ENCODE measurements at regions not wholly inside any gene's neighbourhood (a gene's known extent, or its start where the extent isn't known, plus 50 kb on each side); places are given as distances from the start of the nearest gene placed in this dataset.

GRCh38 chr6:43907312-43907711, 137.3 kb downstream of the VEGFA start:
- in situ Hi-C loops (cut with MboI): no loop called here
- ChIA-PET RAD21 (ENCODE audit: unreplicated experiment) (interaction anchor here (0.6 to 0.8 kb wide), 2 partner anchors 88 to 137 kb away, joined by 3 read pairs; no protein-coding TSS in a partner anchor), CTCF (interaction anchor here (0.7 to 1.1 kb wide), 2 partner anchors 9 to 44 kb away, joined by 3 read pairs; no protein-coding TSS in a partner anchor), POLR2A (interaction anchor here (1.8 kb wide), 1 partner anchor 24 kb away, joined by 5 read pairs; no protein-coding TSS in a partner anchor), SMC1A (ENCODE audit: uncharacterized antibody, unreplicated experiment) (interaction anchor here (1.5 kb wide), 1 partner anchor 171 kb away, joined by 3 read pairs; no protein-coding TSS in a partner anchor)
- Histone ChIP-seq H3K27ac (ENCODE audit: control insufficient read depth, insufficient read depth) (no peak overlapping the region), H3K4me2 (ENCODE audit: control insufficient read depth, insufficient read depth) (no peak overlapping the region), H4K20me1 (ENCODE audit: control insufficient read depth, insufficient read depth) (no peaks in the 10 kb centered on the region), H3K36me3 (ENCODE audit: control insufficient read depth in 2 of 2, insufficient read depth in 2 of 2, low read length in 1 of 2) (no peaks in the 10 kb centered on the region), H3K9ac (ENCODE audit: control insufficient read depth, insufficient read depth, low read length) (no peak overlapping the region), H3K27me3 (replicated peaks in 1 of 2; ENCODE audit: control insufficient read depth in 2 of 2, insufficient read depth in 2 of 2, low read length in 1 of 2) (no peaks in the 10 kb centered on the region; a peak in 1 of 4 replicates), H3K79me2 (ENCODE audit: control insufficient read depth, insufficient read depth, low read length) (no peaks in the 10 kb centered on the region), H3K4me3 (no peak overlapping the region), H3K9me3 (replicated peaks; ENCODE audit: control insufficient read depth, insufficient read depth, low read length) (no peaks in the 10 kb centered on the region), H3K4me1 (ENCODE audit: control insufficient read depth, insufficient read depth, low read length) (no peaks in the 10 kb centered on the region), H2AFZ (ENCODE audit: control insufficient read depth, low read depth, low read length) (no peak overlapping the region)
- 28% methylated on average over 2 of the region's 2 CpGs for WGBS (ENCODE audit: insufficient coverage, insufficient replicate concordance, low lambda C conversion rate, missing lambda C conversion rate)
- DNase-seq (ENCODE audit: low read depth, low spot score) (no peak), FAIRE-seq (no peak), ATAC-seq (no peak)
- intact Hi-C loops (cut with micrococcal nuclease; ENCODE audit: unreplicated experiment): no loop called here
- no peak for TF ChIP-seq NFYA (IDR thresholded peaks at IDR 0.05; ENCODE audit: borderline replicate concordance, low read depth, low read length)
- TF ChIP-seq KAT2A (conservative IDR thresholded peaks at IDR 0.05; ENCODE audit: control insufficient read depth, low read depth, low read length): no peak
- TF ChIP-seq NR2C2 (IDR thresholded peaks at IDR 0.05; ENCODE audit: borderline replicate concordance, control insufficient read depth, insufficient read length, low read depth): no peak
- TF ChIP-seq DPF2 (IDR thresholded peaks at IDR 0.05): no peak
- no peak for TF ChIP-seq RELA (IDR thresholded peaks at IDR 0.05; ENCODE audit: borderline replicate concordance, partially characterized antibody)
- TF ChIP-seq NBN (IDR thresholded peaks at IDR 0.05): no peak
- no peak for TF ChIP-seq E2F8 (IDR thresholded peaks at IDR 0.05; ENCODE audit: low read depth, partially characterized antibody)
- TF ChIP-seq JUNB (IDR thresholded peaks at IDR 0.05): no peak
- TF ChIP-seq RCOR1 (conservative IDR thresholded peaks at IDR 0.05; ENCODE audit: low read depth, low read length): no peak
- TF ChIP-seq ZZZ3 (IDR thresholded peaks at IDR 0.05; ENCODE audit: control insufficient read depth, insufficient read length, low read depth): no peak
- TF ChIP-seq BRCA1 (IDR thresholded peaks at IDR 0.05; ENCODE audit: low read depth, low read length): no peak
- TF ChIP-seq STAT1 (conservative IDR thresholded peaks at IDR 0.05): no peak
- TF ChIP-seq RB1 (IDR thresholded peaks at IDR 0.05; ENCODE audit: borderline replicate concordance): no peak
- TF ChIP-seq IRF3 (IDR thresholded peaks at IDR 0.05): no peak
- TF ChIP-seq NFYB (IDR thresholded peaks at IDR 0.05; ENCODE audit: insufficient read depth, low read depth, low read length): no peak
- BruUV-seq (replicated peaks): no TSS peak
